ENCODE measurements at regions not wholly inside any gene's neighbourhood (a gene's known extent, or its start where the extent isn't known, plus 50 kb on each side); places are given as distances from the start of the nearest gene placed in this dataset.

DNA sequence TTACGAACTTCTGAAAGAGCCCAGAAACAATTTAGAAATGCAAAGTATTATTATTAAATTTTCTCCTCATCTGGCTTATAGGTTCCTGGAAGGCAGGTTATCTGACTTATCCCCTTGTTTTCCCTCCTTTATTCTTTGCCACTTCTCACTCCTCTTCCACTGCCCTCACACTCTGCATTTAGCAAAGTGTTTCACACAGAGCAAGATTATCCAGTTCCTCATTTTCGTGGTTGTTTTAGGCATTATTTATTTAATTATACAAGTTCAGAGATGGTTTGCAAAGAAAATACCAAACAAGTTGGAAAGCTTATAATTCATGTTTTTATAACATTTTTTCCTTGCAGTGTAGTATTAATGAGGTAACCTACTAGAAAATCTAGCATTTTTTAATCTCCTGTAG lies 544.9 kb downstream of the NSUN3 start:
- no peaks in the 10 kb centered on the region for H3K4me1 ChIP-seq (ENCODE audit: control insufficient read depth in 2 of 2, insufficient read depth in 2 of 2, low read length in 2 of 2)
- no peaks in the 10 kb centered on the region for H3K9me3 ChIP-seq (ENCODE audit: control insufficient read depth in 2 of 2, low read length in 2 of 2)
- no peak overlapping the region for H3K4me3 ChIP-seq (ENCODE audit: low read length in 2 of 2)
- H3K9ac ChIP-seq (ENCODE audit: low read depth in 1 of 2, low read length in 2 of 2), result no peak overlapping the region
- H3K36me3 ChIP-seq (ENCODE audit: control insufficient read depth in 2 of 2, insufficient read depth in 2 of 2, low read length in 2 of 2), result no peaks in the 10 kb centered on the region
- no peaks in the 10 kb centered on the region for H3K27me3 ChIP-seq (ENCODE audit: control insufficient read depth in 2 of 2, insufficient read depth in 2 of 2, low read length in 2 of 2)
- H3K27ac ChIP-seq (ENCODE audit: low read depth in 2 of 2, low read length in 2 of 2), result no peak overlapping the region

DNA sequence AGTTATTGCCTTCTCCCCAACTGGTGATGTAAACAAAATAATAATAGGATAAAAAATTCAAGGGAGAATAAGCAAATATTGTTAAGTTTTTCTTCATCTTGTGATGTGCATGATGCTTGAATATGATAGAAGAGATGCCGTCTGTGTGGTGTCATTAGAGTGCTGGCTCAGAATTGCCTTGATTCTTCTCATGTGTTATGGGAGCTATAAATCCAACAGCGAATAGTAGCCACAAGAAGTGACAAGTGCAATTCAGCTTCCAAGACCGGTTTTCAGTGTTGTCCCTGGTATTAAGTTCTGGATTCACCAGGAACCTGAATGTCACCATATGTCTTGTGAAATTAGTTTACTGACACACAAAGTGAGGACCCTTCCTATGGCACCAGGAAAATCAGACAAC lies 547.0 kb downstream of the NSUN3 start:
- no peaks in the 10 kb centered on the region for H3K27me3 ChIP-seq (ENCODE audit: control insufficient read depth in 2 of 2, insufficient read depth in 2 of 2, low read length in 2 of 2)
- H3K4me3 ChIP-seq (ENCODE audit: low read length in 2 of 2), result no peak overlapping the region
- H3K9me3 ChIP-seq (ENCODE audit: control insufficient read depth in 2 of 2, low read length in 2 of 2), result no peaks in the 10 kb centered on the region
- H3K9ac ChIP-seq (ENCODE audit: low read depth in 1 of 2, low read length in 2 of 2), result no peak overlapping the region
- no peaks in the 10 kb centered on the region for H3K36me3 ChIP-seq (ENCODE audit: control insufficient read depth in 2 of 2, insufficient read depth in 2 of 2, low read length in 2 of 2)
- no peaks in the 10 kb centered on the region for H3K4me1 ChIP-seq (ENCODE audit: control insufficient read depth in 2 of 2, insufficient read depth in 2 of 2, low read length in 2 of 2)
- no peak overlapping the region for H3K27ac ChIP-seq (ENCODE audit: low read depth in 2 of 2, low read length in 2 of 2)

DNA sequence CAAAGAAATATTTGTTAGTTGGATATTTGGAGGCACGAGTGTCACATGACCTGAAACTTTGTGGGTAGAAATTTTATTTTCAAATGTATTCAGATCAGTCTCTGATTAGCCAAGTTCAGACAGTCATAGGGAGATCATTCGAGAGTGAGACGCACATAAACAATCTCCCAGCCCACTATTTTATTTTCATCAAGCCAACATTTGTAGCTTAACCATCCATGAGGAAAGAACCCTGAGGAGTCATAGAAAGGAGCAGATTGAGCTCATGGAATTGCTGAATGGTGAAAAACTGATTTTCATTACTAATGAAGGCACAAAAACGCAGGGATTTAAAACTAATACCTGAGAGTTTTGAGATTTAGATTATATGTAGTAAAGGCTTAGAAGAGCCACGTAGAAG lies 548.7 kb downstream of the NSUN3 start:
- H3K4me1 ChIP-seq (ENCODE audit: control insufficient read depth in 2 of 2, insufficient read depth in 2 of 2, low read length in 2 of 2), result no peaks in the 10 kb centered on the region
- no peaks in the 10 kb centered on the region for H3K9me3 ChIP-seq (ENCODE audit: control insufficient read depth in 2 of 2, low read length in 2 of 2)
- no peaks in the 10 kb centered on the region for H3K36me3 ChIP-seq (ENCODE audit: control insufficient read depth in 2 of 2, insufficient read depth in 2 of 2, low read length in 2 of 2)
- no peak overlapping the region for H3K9ac ChIP-seq (ENCODE audit: low read depth in 1 of 2, low read length in 2 of 2)
- no peak overlapping the region for H3K27ac ChIP-seq (ENCODE audit: low read depth in 2 of 2, low read length in 2 of 2)
- H3K27me3 ChIP-seq (ENCODE audit: control insufficient read depth in 2 of 2, insufficient read depth in 2 of 2, low read length in 2 of 2), result no peaks in the 10 kb centered on the region
- no peak overlapping the region for H3K4me3 ChIP-seq (ENCODE audit: low read length in 2 of 2)

DNA sequence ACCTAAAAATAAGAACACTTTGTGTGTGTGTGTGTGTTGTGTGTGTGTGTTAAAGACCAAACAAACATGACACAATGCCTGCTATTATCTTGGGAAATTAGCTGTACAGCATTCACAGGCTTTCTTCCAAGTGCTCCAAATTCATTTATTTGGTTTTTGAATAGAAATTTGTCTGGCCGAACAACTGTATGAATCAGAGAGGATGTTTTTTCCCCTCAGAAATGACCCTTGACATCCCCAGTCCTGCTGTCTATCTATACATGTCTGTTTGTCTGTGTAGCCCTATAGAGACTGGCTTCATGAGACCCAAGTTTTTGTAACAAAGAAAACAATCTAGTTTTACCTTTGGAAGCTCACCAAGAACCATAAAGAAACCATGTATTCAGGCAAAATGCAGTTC lies 549.8 kb downstream of the NSUN3 start:
- no peak overlapping the region for H3K27ac ChIP-seq (ENCODE audit: low read depth in 2 of 2, low read length in 2 of 2)
- no peaks in the 10 kb centered on the region for H3K36me3 ChIP-seq (ENCODE audit: control insufficient read depth in 2 of 2, insufficient read depth in 2 of 2, low read length in 2 of 2)
- H3K9ac ChIP-seq (ENCODE audit: low read depth in 1 of 2, low read length in 2 of 2), result no peak overlapping the region
- no peaks in the 10 kb centered on the region for H3K9me3 ChIP-seq (ENCODE audit: control insufficient read depth in 2 of 2, low read length in 2 of 2)
- no peak overlapping the region for H3K4me3 ChIP-seq (ENCODE audit: low read length in 2 of 2)
- no peaks in the 10 kb centered on the region for H3K4me1 ChIP-seq (ENCODE audit: control insufficient read depth in 2 of 2, insufficient read depth in 2 of 2, low read length in 2 of 2)
- no peaks in the 10 kb centered on the region for H3K27me3 ChIP-seq (ENCODE audit: control insufficient read depth in 2 of 2, insufficient read depth in 2 of 2, low read length in 2 of 2)

DNA sequence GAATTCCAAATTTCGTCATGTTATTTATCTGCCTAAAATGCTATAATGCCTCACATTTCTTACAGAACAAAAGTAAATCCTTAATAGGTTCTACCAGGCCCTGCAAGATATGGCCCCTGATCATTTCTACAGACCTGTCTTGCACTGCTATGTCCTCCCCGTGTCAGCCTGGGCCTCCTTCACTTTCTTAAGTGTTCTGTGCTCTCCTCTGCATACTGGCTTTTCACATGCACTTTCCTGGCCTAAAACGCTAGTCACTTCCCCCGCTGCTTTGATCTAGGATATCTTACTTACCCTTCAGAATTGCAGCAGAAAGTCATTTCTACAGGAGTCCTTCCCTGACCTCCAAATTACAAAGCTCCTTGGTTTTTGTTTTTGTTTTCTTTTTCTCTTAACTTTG lies 551.3 kb downstream of the NSUN3 start:
- Histone ChIP-seq H3K36me3 (ENCODE audit: control insufficient read depth in 2 of 2, insufficient read depth in 2 of 2, low read length in 2 of 2) (no peaks in the 10 kb centered on the region), H3K9me3 (ENCODE audit: control insufficient read depth in 2 of 2, low read length in 2 of 2) (no peaks in the 10 kb centered on the region), H3K4me3 (ENCODE audit: low read length in 2 of 2) (no peak overlapping the region), H3K9ac (ENCODE audit: low read depth in 1 of 2, low read length in 2 of 2) (no peak overlapping the region), H3K27ac (ENCODE audit: low read depth in 2 of 2, low read length in 2 of 2) (no peak overlapping the region), H3K27me3 (ENCODE audit: control insufficient read depth in 2 of 2, insufficient read depth in 2 of 2, low read length in 2 of 2) (no peaks in the 10 kb centered on the region), H3K4me1 (ENCODE audit: control insufficient read depth in 2 of 2, insufficient read depth in 2 of 2, low read length in 2 of 2) (no peaks in the 10 kb centered on the region)

DNA sequence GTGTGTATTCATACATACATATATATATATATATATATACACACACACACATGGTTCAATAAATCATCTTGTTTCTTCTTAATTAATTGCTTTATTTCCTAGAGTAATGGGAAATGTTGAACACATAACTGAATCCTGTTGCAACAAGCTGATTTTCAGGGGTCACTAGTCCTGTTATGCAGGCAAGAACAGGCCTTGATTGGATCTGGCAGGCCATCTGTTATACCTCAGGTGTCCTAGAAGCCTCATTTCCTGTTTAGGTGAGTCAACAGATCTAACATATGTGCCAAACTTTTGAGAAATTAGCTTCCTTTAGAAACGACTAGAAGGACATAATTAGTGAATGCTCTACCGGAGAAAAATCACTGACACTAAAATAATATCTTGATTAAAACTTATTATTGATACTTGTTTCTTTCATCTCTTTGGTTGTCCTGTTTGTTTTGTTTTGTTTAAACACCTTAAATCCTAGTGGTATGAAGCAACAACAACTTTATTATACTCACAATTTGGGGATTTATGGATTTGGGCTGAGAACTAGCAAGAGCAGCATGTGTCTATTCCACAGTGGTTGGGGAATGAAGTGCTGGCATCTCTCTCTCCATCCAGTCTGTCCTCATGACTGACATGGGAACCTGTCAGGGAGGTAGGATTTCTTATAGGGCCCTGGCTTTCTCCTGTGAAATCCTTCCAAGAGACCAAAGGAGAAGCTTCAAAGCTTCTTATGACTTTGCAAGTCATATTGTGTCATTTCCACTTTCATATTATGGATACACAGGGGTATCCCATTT lies 552.6 kb downstream of the NSUN3 start:
- Histone ChIP-seq H3K27ac (ENCODE audit: low read depth in 2 of 2, low read length in 2 of 2) (no peak overlapping the region), H3K27me3 (ENCODE audit: control insufficient read depth in 2 of 2, insufficient read depth in 2 of 2, low read length in 2 of 2) (no peaks in the 10 kb centered on the region), H3K9ac (ENCODE audit: low read depth in 1 of 2, low read length in 2 of 2) (no peak overlapping the region), H3K4me1 (ENCODE audit: control insufficient read depth in 2 of 2, insufficient read depth in 2 of 2, low read length in 2 of 2) (no peaks in the 10 kb centered on the region), H3K9me3 (ENCODE audit: control insufficient read depth in 2 of 2, low read length in 2 of 2) (no peaks in the 10 kb centered on the region), H3K4me3 (ENCODE audit: low read length in 2 of 2) (no peak overlapping the region), H3K36me3 (ENCODE audit: control insufficient read depth in 2 of 2, insufficient read depth in 2 of 2, low read length in 2 of 2) (no peaks in the 10 kb centered on the region)

DNA sequence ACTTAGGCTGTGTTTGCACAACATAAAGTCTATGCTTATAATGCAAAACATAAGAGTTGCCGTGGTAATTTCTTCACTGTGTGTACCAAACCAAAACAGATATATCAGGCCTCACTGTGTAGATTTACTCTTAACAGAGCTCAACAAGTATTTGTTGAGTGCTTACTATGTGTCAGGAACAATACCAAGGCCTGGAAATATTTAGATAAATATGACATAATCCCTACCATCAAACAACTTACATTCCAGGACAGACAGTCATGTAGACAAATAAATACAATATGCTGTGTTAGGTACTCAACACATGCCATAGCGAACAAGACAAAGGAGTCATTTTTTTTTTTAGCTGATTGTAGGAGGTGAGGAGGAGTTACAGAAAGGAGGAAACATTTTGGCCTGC lies 554.0 kb downstream of the NSUN3 start:
- Histone ChIP-seq H3K27me3 (ENCODE audit: control insufficient read depth in 2 of 2, insufficient read depth in 2 of 2, low read length in 2 of 2) (no peaks in the 10 kb centered on the region), H3K4me1 (ENCODE audit: control insufficient read depth in 2 of 2, insufficient read depth in 2 of 2, low read length in 2 of 2) (no peaks in the 10 kb centered on the region), H3K9me3 (ENCODE audit: control insufficient read depth in 2 of 2, low read length in 2 of 2) (no peaks in the 10 kb centered on the region), H3K9ac (ENCODE audit: low read depth in 1 of 2, low read length in 2 of 2) (no peak overlapping the region), H3K27ac (ENCODE audit: low read depth in 2 of 2, low read length in 2 of 2) (no peak overlapping the region), H3K36me3 (ENCODE audit: control insufficient read depth in 2 of 2, insufficient read depth in 2 of 2, low read length in 2 of 2) (no peaks in the 10 kb centered on the region), H3K4me3 (ENCODE audit: low read length in 2 of 2) (no peak overlapping the region)

GRCh38 chr3:94617312-94617711 lies 554.5 kb downstream of the NSUN3 start:
- H3K9me3 ChIP-seq (ENCODE audit: control insufficient read depth in 2 of 2, low read length in 2 of 2), result no peaks in the 10 kb centered on the region
- no peak overlapping the region for H3K9ac ChIP-seq (ENCODE audit: low read depth in 1 of 2, low read length in 2 of 2)
- H3K4me3 ChIP-seq (ENCODE audit: low read length in 2 of 2), result no peak overlapping the region
- no peaks in the 10 kb centered on the region for H3K27me3 ChIP-seq (ENCODE audit: control insufficient read depth in 2 of 2, insufficient read depth in 2 of 2, low read length in 2 of 2)
- no peak overlapping the region for H3K27ac ChIP-seq (ENCODE audit: low read depth in 2 of 2, low read length in 2 of 2)
- no peaks in the 10 kb centered on the region for H3K36me3 ChIP-seq (ENCODE audit: control insufficient read depth in 2 of 2, insufficient read depth in 2 of 2, low read length in 2 of 2)
- H3K4me1 ChIP-seq (ENCODE audit: control insufficient read depth in 2 of 2, insufficient read depth in 2 of 2, low read length in 2 of 2), result no peaks in the 10 kb centered on the region

DNA sequence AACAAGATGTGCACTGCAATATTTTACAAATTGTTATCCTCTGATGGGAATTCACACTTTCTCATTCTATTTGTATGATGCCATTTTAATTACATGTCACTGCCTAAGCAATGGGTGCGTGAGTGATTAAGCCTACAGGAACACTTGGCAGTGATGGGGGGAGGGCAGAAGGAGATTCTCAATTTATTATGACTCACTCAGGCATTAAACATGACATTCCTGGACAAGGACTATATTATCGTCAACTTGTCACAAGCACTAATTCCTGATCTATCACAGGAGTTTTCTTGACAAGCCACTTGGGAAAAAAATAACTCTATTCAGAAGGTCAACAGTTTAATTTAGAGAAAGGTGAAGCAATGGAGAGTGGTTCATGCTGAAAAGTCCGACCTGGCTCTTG lies 556.8 kb downstream of the NSUN3 start:
- no peak overlapping the region for H3K27ac ChIP-seq (ENCODE audit: low read depth in 2 of 2, low read length in 2 of 2)
- no peaks in the 10 kb centered on the region for H3K36me3 ChIP-seq (ENCODE audit: control insufficient read depth in 2 of 2, insufficient read depth in 2 of 2, low read length in 2 of 2)

DNA sequence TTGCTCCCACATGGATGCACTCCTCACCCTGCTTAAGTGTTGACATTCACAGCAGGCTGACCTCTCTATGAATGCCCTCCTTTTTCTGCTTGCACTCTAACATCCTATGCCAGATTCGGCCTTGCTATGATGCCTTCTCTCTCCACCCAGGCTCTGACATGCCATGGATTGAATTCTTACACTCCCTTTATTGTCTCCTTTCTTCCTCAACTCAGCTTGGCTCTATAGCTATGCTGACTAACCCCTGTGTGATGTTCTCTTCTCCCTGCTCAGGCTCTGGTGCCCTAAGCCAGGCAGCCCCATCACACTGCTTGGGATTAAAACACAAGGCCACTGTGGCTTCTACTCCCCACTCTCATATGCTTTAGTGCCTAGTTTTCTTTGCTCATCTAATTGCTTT lies 563.7 kb downstream of the NSUN3 start:
- no peaks in the 10 kb centered on the region for H3K36me3 ChIP-seq (ENCODE audit: control insufficient read depth in 2 of 2, insufficient read depth in 2 of 2, low read length in 2 of 2)
- H3K27ac ChIP-seq (ENCODE audit: low read depth in 2 of 2, low read length in 2 of 2), result no peak overlapping the region
- H3K27me3 ChIP-seq (ENCODE audit: control insufficient read depth in 2 of 2, insufficient read depth in 2 of 2, low read length in 2 of 2), result no peaks in the 10 kb centered on the region
- no peak overlapping the region for H3K4me3 ChIP-seq (ENCODE audit: low read length in 2 of 2)
- H3K4me1 ChIP-seq (ENCODE audit: control insufficient read depth in 2 of 2, insufficient read depth in 2 of 2, low read length in 2 of 2), result no peaks in the 10 kb centered on the region
- no peak overlapping the region for H3K9ac ChIP-seq (ENCODE audit: low read depth in 1 of 2, low read length in 2 of 2)
- no peaks in the 10 kb centered on the region for H3K9me3 ChIP-seq (ENCODE audit: control insufficient read depth in 2 of 2, low read length in 2 of 2)

More for the DNA sequence above, 556.8 kb downstream of the NSUN3 start:
- Histone ChIP-seq H3K27me3 (ENCODE audit: control insufficient read depth in 2 of 2, insufficient read depth in 2 of 2, low read length in 2 of 2) (no peaks in the 10 kb centered on the region), H3K9me3 (ENCODE audit: control insufficient read depth in 2 of 2, low read length in 2 of 2) (no peaks in the 10 kb centered on the region), H3K4me3 (ENCODE audit: low read length in 2 of 2) (no peak overlapping the region), H3K4me1 (ENCODE audit: control insufficient read depth in 2 of 2, insufficient read depth in 2 of 2, low read length in 2 of 2) (no peaks in the 10 kb centered on the region), H3K9ac (ENCODE audit: low read depth in 1 of 2, low read length in 2 of 2) (no peak overlapping the region)
